IPS DF 4.7 (cell line): ENCODE measurements at regions not wholly inside any gene's neighbourhood (a gene's known extent, or its start where the extent isn't known, plus 50 kb on each side); places are given as distances from the start of the nearest gene placed in this dataset.
A peak's percentile ranks its signal among the peaks of the same experiment; 100 is the strongest.
"Not testable (repeated sequence)": the region's sequence is repeated elsewhere in the genome, so short reads cannot be mapped to it uniquely, and the experiment has no call there.

Source experiments
- DNase-seq: peaks from one replicate; pipeline ENCODE4 v3.0.0-alpha.2; 2013; ENCODE audit warnings: low spot score; ENCODE audit errors: extremely low read depth

DNA sequence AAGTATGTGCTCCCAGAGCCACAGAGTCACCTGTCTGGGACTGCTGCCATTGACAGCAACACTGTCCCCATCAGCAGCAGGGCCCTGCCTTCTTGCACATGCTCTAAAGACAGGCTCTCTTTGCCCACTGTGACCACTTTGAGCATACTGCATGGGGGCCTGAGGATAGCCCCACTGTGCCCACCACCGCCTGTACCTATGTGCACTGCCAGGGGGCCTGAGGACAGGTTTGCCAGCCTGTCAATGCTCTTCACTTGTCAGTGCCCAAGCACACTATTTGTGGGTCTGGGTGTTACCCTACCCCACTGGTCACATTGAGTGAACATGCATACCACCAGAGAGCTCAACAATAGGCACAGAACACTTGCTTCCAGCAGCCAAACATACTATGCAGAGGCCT lies 1137.0 kb upstream of the FANCL start:
- DNase-seq, result no peak

- DNase-seq, result no peak
Measured at GRCh38 chr2:59366288-59366687, 1125.2 kb upstream of the FANCL start.

DNA sequence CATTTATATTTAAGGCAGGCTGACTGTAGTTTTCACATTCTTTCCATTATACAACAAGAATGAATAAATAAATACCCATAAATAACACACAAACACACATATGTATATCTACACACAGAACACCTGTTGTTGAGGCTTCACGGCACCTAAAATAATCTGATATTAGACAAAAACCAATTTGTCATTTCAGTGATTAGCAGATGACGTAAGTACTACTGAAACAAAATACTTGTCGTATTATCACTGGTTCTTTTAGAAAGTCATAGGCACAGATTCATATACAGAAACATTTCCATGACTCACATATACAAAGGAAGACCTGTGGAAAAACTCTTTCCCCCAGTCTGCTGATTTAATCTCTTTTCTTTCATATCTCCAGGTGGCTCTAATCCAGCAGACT lies 1113.4 kb upstream of the FANCL start:
- DNase-seq, result no peak

DNA sequence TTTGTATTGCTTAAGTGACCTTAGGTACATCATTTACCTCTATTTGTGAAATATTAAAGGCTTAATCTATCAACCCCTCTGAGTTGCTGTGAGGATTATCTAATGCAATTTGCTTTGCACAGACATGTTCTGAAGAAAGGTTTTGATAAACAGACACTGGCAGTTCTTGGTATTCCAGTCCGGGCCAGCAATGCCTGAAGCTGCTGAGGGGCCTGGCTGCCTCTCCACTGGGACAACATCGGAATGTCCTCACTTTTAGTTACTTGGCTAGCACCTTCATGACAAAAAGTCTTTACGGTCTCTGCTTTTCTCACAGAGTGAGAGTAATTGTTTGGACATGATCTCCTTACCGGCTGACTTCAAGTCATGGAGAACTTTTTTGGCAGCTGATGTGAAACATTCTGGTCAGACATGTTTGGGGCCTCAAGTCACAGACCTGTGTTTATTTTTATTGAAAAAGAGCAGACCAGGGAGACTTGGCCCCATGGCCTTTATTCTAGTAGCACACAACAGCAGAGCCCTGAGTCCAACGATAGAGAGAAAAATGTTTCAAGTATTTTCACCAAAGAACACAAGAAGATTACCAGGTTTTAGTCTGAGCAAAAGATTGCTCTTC lies 1112.3 kb upstream of the FANCL start:
- DNase-seq, result no peak

GRCh38 chr2:59342166-59342565 lies 1101.0 kb upstream of the FANCL start:
- DNase-seq, result no peak

DNA sequence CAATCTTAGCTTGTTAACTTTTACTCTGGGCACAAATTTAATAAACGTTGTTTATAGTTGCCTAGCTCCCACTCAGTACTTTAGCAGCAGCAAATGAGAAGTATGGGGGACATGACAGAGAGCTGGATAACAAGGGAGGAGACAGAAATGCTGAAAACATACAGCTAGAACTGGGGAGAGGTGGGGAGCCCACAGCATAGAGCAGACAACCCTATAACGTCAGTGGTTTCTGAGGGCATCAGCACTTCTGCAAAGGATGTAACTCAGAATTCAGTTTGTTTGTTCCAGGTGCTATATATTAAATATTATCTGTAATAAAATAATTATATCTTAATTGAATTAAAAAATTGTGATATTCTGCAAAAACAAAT lies 1098.7 kb upstream of the FANCL start:
- DNase-seq, result no peak

DNA sequence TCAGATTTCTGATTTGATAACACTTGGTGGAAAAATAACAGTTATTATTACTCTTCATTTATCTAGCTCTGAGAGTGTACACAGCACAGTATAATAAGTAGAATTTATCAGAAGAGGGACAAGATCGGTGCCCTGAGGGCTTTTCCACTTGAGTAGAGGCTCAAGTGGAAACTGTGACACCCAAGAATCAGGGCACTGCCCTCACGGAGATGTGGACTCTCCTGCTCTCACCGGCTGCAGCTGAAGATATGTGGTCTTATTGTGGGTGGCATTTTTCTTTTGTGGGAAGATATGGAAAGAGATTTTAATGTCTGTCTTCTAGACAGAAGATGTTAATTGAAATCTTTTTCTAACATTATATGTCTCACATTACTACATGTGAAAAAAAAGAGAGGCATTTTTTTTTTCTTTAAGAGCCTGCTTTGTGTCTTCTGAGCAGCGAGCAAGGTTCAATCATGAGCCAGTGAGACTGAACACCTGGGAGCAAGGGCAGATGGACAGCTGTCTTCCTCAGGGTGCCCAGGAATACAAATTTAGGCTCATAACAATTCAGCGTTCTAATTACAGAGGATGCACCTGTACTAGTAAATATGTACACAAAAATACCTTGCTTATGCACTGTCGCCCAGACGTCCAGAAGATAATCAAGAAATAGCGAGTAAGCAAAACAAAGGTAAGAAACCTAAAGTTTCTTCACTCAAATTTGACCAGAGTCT lies 1098.2 kb upstream of the FANCL start:
- no peak for DNase-seq

DNA sequence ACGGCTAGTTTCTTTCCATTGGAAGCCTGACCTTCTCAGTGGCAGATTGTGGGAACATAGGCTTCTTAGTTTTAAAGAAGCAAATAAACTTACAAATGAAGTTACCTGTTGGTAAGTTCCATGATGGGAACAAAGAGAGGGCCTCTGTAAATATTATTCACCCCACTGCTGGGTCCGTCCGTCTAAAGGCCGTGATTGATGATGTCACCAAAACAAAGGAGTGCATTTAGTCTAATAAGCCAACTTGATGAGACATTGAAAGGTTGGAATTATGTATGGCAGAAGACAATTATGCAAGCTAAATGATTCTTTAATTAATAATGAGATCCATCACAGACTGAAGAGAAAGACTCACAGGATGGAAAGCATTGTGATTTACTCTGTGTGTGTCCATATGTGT lies 1091.9 kb upstream of the FANCL start:
- DNase-seq, result no peak

GRCh38 chr2:59326581-59327365 lies 1085.6 kb upstream of the FANCL start:
- DNase-seq, result not testable (repeated sequence)

DNA sequence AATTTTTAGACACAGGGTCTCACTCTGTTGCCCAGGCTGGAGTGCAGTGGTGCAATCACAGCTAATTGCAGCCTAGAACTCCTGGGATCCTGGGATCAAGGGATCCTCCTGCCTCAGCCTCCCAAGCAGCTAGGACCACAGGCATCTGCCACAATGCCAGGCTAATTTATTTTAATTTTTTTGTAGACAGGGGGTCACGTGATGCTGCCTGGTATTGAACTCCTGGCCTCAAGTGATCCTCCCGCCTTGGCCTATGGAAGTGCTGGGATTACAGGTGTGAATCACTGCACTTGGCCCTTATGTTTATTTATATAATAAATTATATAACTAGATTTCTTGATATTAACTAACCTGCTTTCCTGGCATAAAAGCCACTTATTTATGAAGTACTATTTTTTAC lies 1081.7 kb upstream of the FANCL start:
- DNase-seq, result no peak

DNA sequence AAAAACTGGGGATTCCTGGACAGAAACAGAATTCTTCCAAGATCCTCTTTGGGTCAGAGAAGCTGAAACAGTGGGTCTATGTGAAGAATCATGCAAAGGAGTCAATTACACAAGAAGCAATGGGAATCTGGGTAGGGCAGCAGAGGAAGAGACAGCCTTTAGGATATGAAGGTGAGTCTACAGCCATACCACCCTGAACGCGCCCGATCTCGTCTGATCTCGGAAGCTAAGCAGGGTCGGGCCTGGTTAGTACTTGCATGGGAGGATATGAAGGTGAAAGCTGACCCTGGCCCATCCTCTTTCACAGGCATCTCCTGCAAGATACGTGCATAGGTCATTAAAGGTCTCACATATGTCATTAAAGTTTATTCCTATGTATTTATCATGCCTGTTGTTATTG lies 1080.9 kb upstream of the FANCL start:
- DNase-seq, result no peak

- DNase-seq, result no peak
Measured at GRCh38 chr2:59314031-59314766, 1073.1 kb upstream of the FANCL start.

- no peak for DNase-seq
Measured at GRCh38 chr2:59312967-59313940, 1072.1 kb upstream of the FANCL start.

DNA sequence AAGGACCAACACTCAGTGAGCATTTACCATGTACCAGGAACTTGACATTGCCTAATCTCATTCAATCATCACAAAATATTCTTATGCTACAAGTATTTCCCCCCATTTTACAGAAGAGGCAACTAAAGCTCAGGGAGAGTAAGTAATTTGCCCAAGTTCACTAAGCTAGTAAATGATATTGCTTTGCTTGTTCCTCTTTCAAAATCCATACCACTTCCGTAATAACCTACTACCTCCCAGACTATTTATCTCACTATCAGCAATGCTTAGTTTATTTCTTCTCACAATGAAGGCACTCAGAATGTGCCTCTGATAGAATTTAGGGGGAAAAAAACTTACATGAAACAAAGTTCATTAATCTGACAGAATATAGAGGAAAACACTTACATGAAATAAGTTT lies 1070.9 kb upstream of the FANCL start:
- DNase-seq, result no peak

GRCh38 chr2:59308108-59308507 lies 1067.0 kb upstream of the FANCL start:
- no peak for DNase-seq

- DNase-seq, result no peak
Measured at GRCh38 chr2:59307196-59307595, 1066.1 kb upstream of the FANCL start.

DNA sequence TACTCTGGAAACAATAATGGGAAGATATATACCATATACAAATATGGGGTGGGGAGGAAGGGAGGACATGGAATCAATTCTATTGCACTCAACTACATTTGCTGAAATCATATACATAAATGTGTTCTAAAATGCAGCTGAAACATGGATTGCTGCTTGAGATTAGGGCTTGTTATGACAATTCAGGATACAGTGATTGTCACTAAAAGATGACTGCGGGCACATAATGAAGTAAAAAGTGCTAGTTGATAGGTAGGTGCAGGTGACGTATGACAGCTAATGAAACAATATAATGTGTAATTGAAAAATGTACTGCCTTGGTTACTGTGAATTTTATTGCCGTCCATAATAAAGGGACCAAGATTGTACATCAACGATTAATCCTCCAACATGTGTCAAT lies 1062.1 kb upstream of the FANCL start:
- no peak for DNase-seq

DNA sequence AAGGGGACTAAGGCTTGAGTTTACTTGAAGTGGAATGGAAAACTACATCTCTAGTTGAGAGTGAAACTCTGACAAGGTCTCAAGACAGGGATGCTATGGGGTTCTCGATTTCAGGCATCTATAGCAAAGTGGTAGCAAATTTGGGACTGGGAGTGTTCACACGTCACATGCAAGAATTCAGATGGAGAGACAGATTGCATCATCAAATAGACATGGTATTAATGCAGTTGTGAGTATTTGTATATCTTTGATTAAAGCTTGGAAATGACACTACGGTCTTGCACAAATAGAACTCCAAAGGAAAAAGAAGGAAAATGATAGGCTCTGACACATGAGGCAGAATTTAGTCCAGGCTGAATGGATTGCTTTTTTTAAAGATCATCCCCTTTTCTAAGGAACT lies 1061.6 kb upstream of the FANCL start:
- DNase-seq, result no peak

- peak; percentile 80 for DNase-seq
Measured at GRCh38 chr2:59301466-59302402, 1060.6 kb upstream of the FANCL start.

GRCh38 chr2:59297816-59298215 lies 1056.7 kb upstream of the FANCL start:
- no peak for DNase-seq
